CD4-positive, alpha-beta memory T cell (primary cell): ENCODE measurements at regions not wholly inside any gene's neighbourhood (a gene's known extent, or its start where the extent isn't known, plus 50 kb on each side); places are given as distances from the start of the nearest gene placed in this dataset.
"Not testable (repeated sequence)": the region's sequence is repeated elsewhere in the genome, so short reads cannot be mapped to it uniquely, and the experiment has no call there.

Experiments used
- CTCF ChIA-PET: fragments of 350-600 bp; sonication (Branson Sonifier 250); formaldehyde crosslinking; loops from one replicate; lab custom pipeline; 2021; ENCODE audit warnings: inconsistent platforms; ENCODE audit not compliant: partially characterized antibody; lab: Charles Lee
- POLR2A ChIA-PET: fragments of 350-600 bp; sonication (Branson Sonifier 250); formaldehyde crosslinking; loops from one replicate; lab custom pipeline; 2021; ENCODE audit not compliant: partially characterized antibody; lab: Charles Lee
- DNase-seq, 5 donors: peaks; one replicate each; pipeline versions ENCODE4 v3.0.0 to v3.0.0-alpha.2; 2020 to 2022; ENCODE audit warnings: mixed read lengths in 1 of 5
- H3K27ac ChIP-seq: one replicate; pipeline ENCODE4 v1.7.0; 2013; ENCODE audit warnings: low read depth, low read length
- H3K27me3 ChIP-seq: 2 replicates; pipeline ENCODE4 v1.7.0; 2013; ENCODE audit warnings: mild to moderate bottlenecking, low read length, moderate library complexity; ENCODE audit not compliant: insufficient read depth
- H3K36me3 ChIP-seq: 2 replicates; pipeline ENCODE4 v1.7.0; 2013; ENCODE audit warnings: mild to moderate bottlenecking, low read length, moderate library complexity; ENCODE audit not compliant: insufficient read depth
- H3K4me1 ChIP-seq: 2 replicates; pipeline ENCODE4 v1.7.0; 2013; ENCODE audit warnings: mild to moderate bottlenecking, low read length, moderate library complexity; ENCODE audit not compliant: insufficient read depth
- H3K4me3 ChIP-seq, 2 donors: one replicate each; pipeline ENCODE4 v1.7.0; 2013; ENCODE audit warnings: low read length in 2 of 2, mild to moderate bottlenecking in 1 of 2
- H3K9me3 ChIP-seq, 2 donors: one replicate each; pipeline ENCODE4 v1.7.0; 2013; ENCODE audit warnings: low read length in 2 of 2, control low read depth in 1 of 2; ENCODE audit not compliant: control insufficient read depth in 1 of 2
- H3K27ac Mint-ChIP-seq, 7 donors: one replicate each; pipeline ENCODE4 v1.8.0; 2020 to 2021; ENCODE audit warnings: mixed read lengths in 7 of 7, mild to moderate bottlenecking in 6 of 7, inconsistent platforms in 3 of 7, moderate library complexity in 3 of 7
- H3K27me3 Mint-ChIP-seq, 2 donors: one replicate each; pipeline ENCODE4 v1.8.0; 2020 to 2021; ENCODE audit warnings: mixed read lengths in 2 of 2
- H3K36me3 Mint-ChIP-seq, 2 donors: one replicate each; pipeline ENCODE4 v1.8.0; 2020 to 2021; ENCODE audit warnings: mixed read lengths in 2 of 2, inconsistent platforms in 1 of 2, mild to moderate bottlenecking in 1 of 2
- H3K4me1 Mint-ChIP-seq, 4 donors: one replicate each; pipeline ENCODE4 v1.8.0; 2020 to 2021; ENCODE audit warnings: mixed read lengths in 4 of 4, mild to moderate bottlenecking in 1 of 4
- H3K4me3 Mint-ChIP-seq, 8 donors: one replicate each; pipeline ENCODE4 v1.8.0; 2020 to 2021; ENCODE audit warnings: mixed read lengths in 8 of 8, mild to moderate bottlenecking in 7 of 8, moderate library complexity in 6 of 8, inconsistent platforms in 3 of 8
- H3K9me3 Mint-ChIP-seq, 8 donors: one replicate each; pipeline ENCODE4 v1.8.0; 2020 to 2021; ENCODE audit warnings: mixed read lengths in 8 of 8, mild to moderate bottlenecking in 5 of 8, inconsistent platforms in 3 of 8, moderate library complexity in 1 of 8
- intact Hi-C: fragments of 100-400 bp; cut with micrococcal nuclease; formaldehyde crosslinking; loops from one replicate; pipeline ENCODE4 v1.15.1; 2023

GRCh38 chr2:156254637-156255067 is 77.9 kb downstream of the NR4A2 start:
- H3K4me1 ChIP-seq, H3K36me3 Mint-ChIP-seq, POLR2A ChIA-PET, intact Hi-C loops, H3K9me3 ChIP-seq, H3K36me3 ChIP-seq, H3K9me3 Mint-ChIP-seq, H3K27me3 ChIP-seq, H3K27ac ChIP-seq, H3K4me3 ChIP-seq, H3K27me3 Mint-ChIP-seq, CTCF ChIA-PET, H3K4me1 Mint-ChIP-seq: not testable (repeated sequence)
- Mint-ChIP-seq H3K4me3 (peak overlapping the region; percentile 19 to 88 (median 72)), H3K27ac (peak overlapping the region in 5 of 7 donors; percentile 64 to 85 (median 71))
- DNase-seq: peak in 4 of 5 donors; percentile 0 to 37 (median 12)

- H3K27me3 Mint-ChIP-seq: peaks cover 0 to 8% of the 10 kb centered on the region in 2 donors
- H3K4me1 Mint-ChIP-seq: peaks cover 0 to 5% (median under 1%) of the 10 kb centered on the region in 4 donors
- peak overlapping the region in 1 of 7 donors; percentile 85 for H3K27ac Mint-ChIP-seq
- intact Hi-C loops: no loop called here
- no peak overlapping the region for H3K4me3 ChIP-seq
- POLR2A ChIA-PET: no interaction called here
- H3K4me3 Mint-ChIP-seq: peak overlapping the region in 7 of 8 donors; percentile 19 to 88 (median 75)
- no peaks in the 10 kb centered on the region for H3K36me3 Mint-ChIP-seq
- peaks cover 0 to 7% (median 0%) of the 10 kb centered on the region in 8 donors for H3K9me3 Mint-ChIP-seq
- no peaks in the 10 kb centered on the region for H3K27me3 ChIP-seq
- H3K9me3 ChIP-seq: no peaks in the 10 kb centered on the region
- H3K27ac ChIP-seq: no peak overlapping the region
- H3K36me3 ChIP-seq: no peaks in the 10 kb centered on the region
- DNase-seq: no peak
- no peaks in the 10 kb centered on the region for H3K4me1 ChIP-seq
- CTCF ChIA-PET: no interaction called here
Observed at GRCh38 chr2:156253765-156254164, 78.8 kb downstream of the NR4A2 start.

GRCh38 chr2:156242874-156243273 is 89.6 kb downstream of the NR4A2 start:
- ChIA-PET POLR2A (no interaction called here), CTCF (no interaction called here)
- Histone ChIP-seq H3K9me3 (no peaks in the 10 kb centered on the region), H3K36me3 (no peaks in the 10 kb centered on the region), H3K4me3 (no peak overlapping the region), H3K27me3 (no peaks in the 10 kb centered on the region), H3K4me1 (no peaks in the 10 kb centered on the region), H3K27ac (no peak overlapping the region)
- peak overlapping the region in 1 of 7 donors; percentile 5 for H3K27ac Mint-ChIP-seq
- DNase-seq: no peak
- intact Hi-C loops: no loop called here
- H3K36me3 Mint-ChIP-seq: no peaks in the 10 kb centered on the region
- H3K4me3 Mint-ChIP-seq: no peak overlapping the region
- H3K9me3 Mint-ChIP-seq: peaks cover 0 to 2% (median 0%) of the 10 kb centered on the region in 8 donors
- no peaks in the 10 kb centered on the region for H3K4me1 Mint-ChIP-seq
- H3K27me3 Mint-ChIP-seq: peaks cover 2 to 6% of the 10 kb centered on the region in 2 donors

DNA sequence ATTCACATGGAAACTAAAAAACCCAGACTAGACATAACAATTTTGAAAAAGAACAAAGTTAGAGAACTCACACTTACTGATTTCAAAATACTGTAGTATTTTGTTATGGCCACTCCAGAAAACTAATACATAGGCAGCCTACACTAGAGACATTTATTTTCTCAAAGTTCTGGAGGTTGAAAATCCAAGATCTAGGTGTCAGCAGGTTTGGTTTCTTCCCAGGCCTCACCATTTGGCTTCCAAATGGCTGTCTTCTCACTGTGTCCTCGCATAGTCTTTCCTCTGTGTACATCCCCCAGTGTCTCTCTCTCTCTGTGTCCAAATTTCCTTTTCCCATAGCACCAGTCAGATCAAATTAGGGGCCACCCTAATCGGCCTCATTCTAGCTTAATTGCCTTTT is 95.0 kb downstream of the NR4A2 start:
- Histone ChIP-seq H3K4me3 (no peak overlapping the region), H3K4me1 (no peaks in the 10 kb centered on the region), H3K36me3 (no peaks in the 10 kb centered on the region), H3K27ac (no peak overlapping the region), H3K9me3 (no peaks in the 10 kb centered on the region), H3K27me3 (no peaks in the 10 kb centered on the region)
- no peak overlapping the region for H3K27ac Mint-ChIP-seq
- H3K9me3 Mint-ChIP-seq: peaks cover 0 to 25% (median 1%) of the 10 kb centered on the region in 8 donors
- H3K36me3 Mint-ChIP-seq: no peaks in the 10 kb centered on the region
- ChIA-PET CTCF (no interaction called here), POLR2A (no interaction called here)
- H3K4me3 Mint-ChIP-seq: no peak overlapping the region
- no peaks in the 10 kb centered on the region for H3K4me1 Mint-ChIP-seq
- intact Hi-C loops: no loop called here
- H3K27me3 Mint-ChIP-seq: peaks cover 0 to under 1% of the 10 kb centered on the region in 2 donors
- no peak for DNase-seq

GRCh38 chr2:156229724-156230362 is 102.7 kb downstream of the NR4A2 start:
- POLR2A ChIA-PET: no interaction called here
- Histone ChIP-seq H3K9me3 (no peaks in the 10 kb centered on the region), H3K4me3 (no peak overlapping the region), H3K27ac (no peak overlapping the region), H3K4me1 (no peaks in the 10 kb centered on the region), H3K36me3 (no peaks in the 10 kb centered on the region), H3K27me3 (no peaks in the 10 kb centered on the region)
- Mint-ChIP-seq H3K4me3 (no peak overlapping the region), H3K27ac (no peak overlapping the region), H3K36me3 (peaks cover 0 to 3% of the 10 kb centered on the region in 2 donors), H3K27me3 (peaks cover 1 to 9% of the 10 kb centered on the region in 2 donors), H3K4me1 (peaks cover 0 to 2% (median 0%) of the 10 kb centered on the region in 4 donors), H3K9me3 (peaks cover 0 to 48% (median 16%) of the 10 kb centered on the region in 8 donors)
- no peak for DNase-seq
- CTCF ChIA-PET: no interaction called here
- intact Hi-C loops: no loop called here

- H3K4me1 Mint-ChIP-seq, CTCF ChIA-PET, H3K36me3 Mint-ChIP-seq, H3K4me3 Mint-ChIP-seq, H3K27me3 ChIP-seq, intact Hi-C loops, H3K4me3 ChIP-seq, H3K27ac ChIP-seq, DNase-seq, H3K4me1 ChIP-seq, H3K9me3 ChIP-seq, H3K36me3 ChIP-seq, H3K27me3 Mint-ChIP-seq: not testable (repeated sequence)
- H3K9me3 Mint-ChIP-seq: peaks cover 8 to 52% (median 41%) of the 10 kb centered on the region in 8 donors
- H3K27ac Mint-ChIP-seq: peak overlapping the region in 1 of 7 donors; percentile 14
- POLR2A ChIA-PET: interaction anchor here (0.6 kb wide), 1 partner anchor 623 kb away, joined by 3 read pairs; no protein-coding TSS in a partner anchor
Observed at GRCh38 chr2:156223328-156223727, 109.2 kb downstream of the NR4A2 start.

- DNase-seq: no peak
- Mint-ChIP-seq H3K4me1 (no peaks in the 10 kb centered on the region), H3K36me3 (peaks cover 0 to 9% of the 10 kb centered on the region in 2 donors), H3K27me3 (peaks cover 2 to 10% of the 10 kb centered on the region in 2 donors), H3K4me3 (no peak overlapping the region), H3K27ac (no peak overlapping the region), H3K9me3 (peaks cover 8 to 52% (median 41%) of the 10 kb centered on the region in 8 donors)
- Histone ChIP-seq H3K36me3 (no peaks in the 10 kb centered on the region), H3K27ac (no peak overlapping the region), H3K9me3 (peaks cover 0 to 4% of the 10 kb centered on the region in 2 donors), H3K4me1 (no peaks in the 10 kb centered on the region), H3K27me3 (no peaks in the 10 kb centered on the region), H3K4me3 (no peak overlapping the region)
- ChIA-PET POLR2A (no interaction called here), CTCF (no interaction called here)
- intact Hi-C loops: no loop called here
Observed at GRCh38 chr2:156221703-156222102, 110.8 kb downstream of the NR4A2 start.
